DOHH2 (cell line): ENCODE measurements at regions not wholly inside any gene's neighbourhood (a gene's known extent, or its start where the extent isn't known, plus 50 kb on each side); places are given as distances from the start of the nearest gene placed in this dataset.
"Not testable (repeated sequence)": the region's sequence is repeated elsewhere in the genome, so short reads cannot be mapped to it uniquely, and the experiment has no call there.

Source experiments
- H3F3A ChIP-seq: fragments of 200-600 bp; sonication (generic), shearing (Covaris generic); 2 replicates; pipeline ENCODE4 v1.6.0; 2016; ENCODE audit warnings: antibody characterized with exemption, mild to moderate bottlenecking; ENCODE audit not compliant: control insufficient read depth, insufficient read depth
- H3K27ac ChIP-seq: fragments of 200-600 bp; sonication (generic); 2 replicates; pipeline ENCODE4 v1.5.1; 2014; ENCODE audit warnings: low read depth, mild to moderate bottlenecking, low read length, moderate library complexity
- H3K27me3 ChIP-seq: fragments of 200-600 bp; sonication (generic); 2 replicates; pipeline ENCODE4 v1.6.1; 2014; ENCODE audit warnings: mild to moderate bottlenecking, low read length, mixed read lengths; ENCODE audit not compliant: control insufficient read depth
- H3K36me3 ChIP-seq: fragments of 200-600 bp; sonication (generic); 2 replicates; pipeline ENCODE4 v1.6.1; 2014; ENCODE audit warnings: mild to moderate bottlenecking, low read length, moderate library complexity, mixed read lengths; ENCODE audit not compliant: control insufficient read depth
- H3K4me1 ChIP-seq: fragments of 200-600 bp; sonication (generic); 2 replicates; pipeline ENCODE4 v1.6.1; 2014; ENCODE audit warnings: mild to moderate bottlenecking, low read length, mixed read lengths; ENCODE audit not compliant: control insufficient read depth
- H3K4me2 ChIP-seq: fragments of 200-600 bp; sonication (generic); 2 replicates; pipeline ENCODE4 v1.6.0; 2014; ENCODE audit warnings: mild to moderate bottlenecking, low read length, moderate library complexity
- H3K4me3 ChIP-seq: fragments of 200-600 bp; sonication (generic); 2 replicates; pipeline ENCODE4 v1.5.1; 2014; ENCODE audit warnings: mild to moderate bottlenecking, low read length, mixed read lengths
- H3K79me2 ChIP-seq: fragments of 200-600 bp; sonication (generic); 2 replicates; pipeline ENCODE4 v1.6.1; 2014; ENCODE audit warnings: mild to moderate bottlenecking, low read length, mixed read lengths; ENCODE audit not compliant: control insufficient read depth
- H3K9me2 ChIP-seq: fragments of 200-600 bp; sonication (generic); replicated peaks from 2 replicates; pipeline ENCODE4 v1.6.1; 2014; ENCODE audit warnings: mild to moderate bottlenecking, low read length, mixed read lengths; ENCODE audit not compliant: control insufficient read depth
- H3K9me3 ChIP-seq: fragments of 200-600 bp; sonication (generic); 2 replicates; pipeline ENCODE4 v1.6.1; 2014; ENCODE audit warnings: antibody characterized with exemption, low read length, mixed read lengths; ENCODE audit not compliant: control insufficient read depth, insufficient read depth
- H4K20me1 ChIP-seq: fragments of 200-600 bp; sonication (generic); 2 replicates; pipeline ENCODE4 v1.6.0; 2014; ENCODE audit warnings: low read depth, mild to moderate bottlenecking, antibody characterized with exemption, low read length, moderate library complexity; ENCODE audit not compliant: control insufficient read depth, insufficient read depth
- EZH2phosphoT487 ChIP-seq: fragments of 200-600 bp; sonication (generic); IDR thresholded peaks from 2 replicates; pipeline ENCODE4 v1.6.1; 2017; ENCODE audit warnings: borderline replicate concordance, mild to moderate bottlenecking, antibody characterized with exemption, low read length, moderate library complexity, mixed read lengths
- TF ChIP-seq, protein P1 (sequence below): fragments of 200-600 bp; sonication (generic); IDR thresholded peaks from one replicate; pipeline ENCODE4 v1.5.1; 2014; ENCODE audit warnings: antibody characterized with exemption, mild to moderate bottlenecking, low read depth, low read length; ENCODE audit not compliant: poor library complexity, severe bottlenecking

- Histone ChIP-seq H3K27ac (no peak overlapping the region), H3F3A (no peaks in the 10 kb centered on the region), H3K79me2 (no peaks in the 10 kb centered on the region)
These were observed 221.9 kb upstream of the ALCAM start for GRCh38 chr3:105144837-105145236.

GRCh38 chr3:105145511-105145910 lies 221.2 kb upstream of the ALCAM start:
- Histone ChIP-seq H3K4me2 (no peak overlapping the region), H3F3A (no peaks in the 10 kb centered on the region), H3K9me3 (no peaks in the 10 kb centered on the region), H3K27ac (no peak overlapping the region), H3K79me2 (no peaks in the 10 kb centered on the region), H3K36me3 (no peaks in the 10 kb centered on the region), H3K27me3 (no peaks in the 10 kb centered on the region), H3K4me3 (no peak overlapping the region), H4K20me1 (no peaks in the 10 kb centered on the region), H3K9me2 (no peaks in the 10 kb centered on the region), H3K4me1 (no peaks in the 10 kb centered on the region)
- TF ChIP-seq, protein P1, sequence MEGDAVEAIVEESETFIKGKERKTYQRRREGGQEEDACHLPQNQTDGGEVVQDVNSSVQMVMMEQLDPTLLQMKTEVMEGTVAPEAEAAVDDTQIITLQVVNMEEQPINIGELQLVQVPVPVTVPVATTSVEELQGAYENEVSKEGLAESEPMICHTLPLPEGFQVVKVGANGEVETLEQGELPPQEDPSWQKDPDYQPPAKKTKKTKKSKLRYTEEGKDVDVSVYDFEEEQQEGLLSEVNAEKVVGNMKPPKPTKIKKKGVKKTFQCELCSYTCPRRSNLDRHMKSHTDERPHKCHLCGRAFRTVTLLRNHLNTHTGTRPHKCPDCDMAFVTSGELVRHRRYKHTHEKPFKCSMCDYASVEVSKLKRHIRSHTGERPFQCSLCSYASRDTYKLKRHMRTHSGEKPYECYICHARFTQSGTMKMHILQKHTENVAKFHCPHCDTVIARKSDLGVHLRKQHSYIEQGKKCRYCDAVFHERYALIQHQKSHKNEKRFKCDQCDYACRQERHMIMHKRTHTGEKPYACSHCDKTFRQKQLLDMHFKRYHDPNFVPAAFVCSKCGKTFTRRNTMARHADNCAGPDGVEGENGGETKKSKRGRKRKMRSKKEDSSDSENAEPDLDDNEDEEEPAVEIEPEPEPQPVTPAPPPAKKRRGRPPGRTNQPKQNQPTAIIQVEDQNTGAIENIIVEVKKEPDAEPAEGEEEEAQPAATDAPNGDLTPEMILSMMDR, result no peak
- TF ChIP-seq EZH2phosphoT487, result no peak

More at GRCh38 chr3:105144837-105145236, 221.9 kb upstream of the ALCAM start:
- Histone ChIP-seq H3K4me1 (no peaks in the 10 kb centered on the region), H3K9me2 (no peaks in the 10 kb centered on the region), H4K20me1 (no peaks in the 10 kb centered on the region), H3K36me3 (no peaks in the 10 kb centered on the region), H3K9me3 (no peaks in the 10 kb centered on the region), H3K27me3 (no peaks in the 10 kb centered on the region), H3K4me2 (no peak overlapping the region), H3K4me3 (no peak overlapping the region)
- TF ChIP-seq, protein P1, result no peak
- no peak for TF ChIP-seq EZH2phosphoT487

DNA sequence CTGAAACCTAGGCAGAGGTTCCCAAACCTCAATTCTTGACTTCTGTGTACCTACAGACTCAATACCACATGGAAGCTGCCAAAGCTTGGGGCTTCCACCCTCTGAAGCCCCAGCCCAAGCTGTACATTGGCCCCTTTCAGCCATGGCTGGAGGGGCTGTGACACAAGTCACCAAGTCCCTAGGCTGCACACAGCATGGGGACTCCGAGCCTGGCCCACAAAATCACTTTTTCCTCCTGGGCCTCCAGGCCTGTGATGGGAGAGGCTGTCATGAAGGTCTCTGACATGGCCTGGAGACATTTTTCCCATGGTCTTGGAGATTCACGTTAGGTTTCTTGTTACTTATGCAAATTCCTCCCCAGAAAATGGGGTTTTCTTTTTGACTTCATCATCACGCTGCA lies 217.5 kb upstream of the ALCAM start:
- not testable (repeated sequence) for H3K9me2 ChIP-seq, H3K36me3 ChIP-seq, H3K27ac ChIP-seq, H3K9me3 ChIP-seq, H3K4me2 ChIP-seq, H3K4me3 ChIP-seq, H3K27me3 ChIP-seq, H3F3A ChIP-seq, H3K4me1 ChIP-seq, H3K79me2 ChIP-seq, H4K20me1 ChIP-seq

DNA sequence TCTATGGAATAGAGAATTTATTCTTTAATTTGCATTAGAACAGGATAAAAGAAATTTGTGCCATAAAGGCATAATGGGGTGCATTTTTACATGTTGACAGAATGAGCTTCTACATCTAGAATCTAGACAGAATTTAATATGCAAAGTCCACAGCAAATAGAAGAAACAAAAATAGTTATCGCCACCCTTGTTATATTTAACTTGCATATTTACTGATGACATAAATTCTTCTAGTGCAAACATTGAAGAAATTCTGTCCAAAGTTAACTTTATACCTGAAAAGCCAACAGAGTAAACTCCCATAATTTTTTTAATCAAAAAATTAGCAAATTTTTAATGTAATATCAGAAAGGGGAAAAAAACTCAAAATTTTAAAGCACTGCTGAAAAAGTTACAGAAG lies 213.7 kb upstream of the ALCAM start:
- TF ChIP-seq, protein P1, result no peak
- TF ChIP-seq EZH2phosphoT487, result no peak
- H3K36me3 ChIP-seq, result no peaks in the 10 kb centered on the region
- H3K9me3 ChIP-seq, result no peaks in the 10 kb centered on the region
- no peaks in the 10 kb centered on the region for H3K79me2 ChIP-seq
- no peaks in the 10 kb centered on the region for H3K27me3 ChIP-seq
- no peak overlapping the region for H3K4me3 ChIP-seq
- no peak overlapping the region for H3K27ac ChIP-seq
- no peaks in the 10 kb centered on the region for H3F3A ChIP-seq
- no peaks in the 10 kb centered on the region for H3K9me2 ChIP-seq
- no peaks in the 10 kb centered on the region for H3K4me1 ChIP-seq
- no peak overlapping the region for H3K4me2 ChIP-seq
- H4K20me1 ChIP-seq, result no peaks in the 10 kb centered on the region
